Smooth muscle cell (in vitro differentiated cells): ENCODE measurements at regions not wholly inside any gene's neighbourhood (a gene's known extent, or its start where the extent isn't known, plus 50 kb on each side); places are given as distances from the start of the nearest gene placed in this dataset.

Source experiments
- DNase-seq: peaks from one replicate; lab custom pipeline; 2025; ENCODE audit not compliant: unreplicated experiment; lab: John Stamatoyannopoulos, UW
- H2AFZ ChIP-seq: fragments of 200-600 bp; sonication (generic); 2 replicates; pipeline ENCODE4 v1.6.0; 2016; ENCODE audit warnings: antibody characterized with exemption, low read depth, mild to moderate bottlenecking
- H3F3A ChIP-seq: fragments of 200-600 bp; sonication (generic); 2 replicates; pipeline ENCODE4 v1.6.0; 2017; ENCODE audit warnings: antibody characterized with exemption, low read depth
- H3K27ac ChIP-seq: fragments of 200-600 bp; sonication (generic); 2 replicates; pipeline ENCODE4 v1.5.1; 2016; ENCODE audit warnings: low read depth, mild to moderate bottlenecking
- H3K27me3 ChIP-seq: fragments of 200-600 bp; sonication (generic); 2 replicates; pipeline ENCODE4 v1.6.1; 2016; ENCODE audit warnings: low read depth, mild to moderate bottlenecking
- H3K36me3 ChIP-seq: fragments of 200-600 bp; sonication (generic); 2 replicates; pipeline ENCODE4 v1.5.1; 2016; ENCODE audit warnings: low read depth
- H3K4me1 ChIP-seq: fragments of 200-600 bp; sonication (generic); 2 replicates; pipeline ENCODE4 v1.5.1; 2016; ENCODE audit warnings: low read depth
- H3K4me2 ChIP-seq: fragments of 200-600 bp; sonication (generic); 2 replicates; pipeline ENCODE4 v1.6.0; 2016; ENCODE audit warnings: mild to moderate bottlenecking
- H3K4me3 ChIP-seq: fragments of 200-600 bp; sonication (generic); 2 replicates; pipeline ENCODE4 v1.5.1; 2016; ENCODE audit warnings: mild to moderate bottlenecking
- H3K79me2 ChIP-seq: fragments of 200-600 bp; sonication (generic); 2 replicates; pipeline ENCODE4 v1.6.0; 2016; ENCODE audit warnings: low read depth, mild to moderate bottlenecking
- H3K9ac ChIP-seq: fragments of 200-600 bp; sonication (generic); 2 replicates; pipeline ENCODE4 v1.6.0; 2016; ENCODE audit warnings: low read depth
- H3K9me3 ChIP-seq: fragments of 200-600 bp; sonication (generic); replicated peaks from 2 replicates; pipeline ENCODE4 v1.5.1; 2016; ENCODE audit warnings: low read depth
- H4K20me1 ChIP-seq: fragments of 200-600 bp; sonication (generic); 2 replicates; pipeline ENCODE4 v1.6.0; 2016; ENCODE audit warnings: low read depth
- WGBS: methylation state at CpG from one replicate; pipeline ENCODE4 v1.1.7; 2016; ENCODE audit warnings: low lambda C conversion rate; 5-methylcytosine and 5-hydroxymethylcytosine counted together
- TF ChIP-seq, protein P1 (sequence below): fragments of 200-600 bp; sonication (generic); IDR thresholded peaks from 2 replicates; pipeline ENCODE4 v1.5.1; 2017; ENCODE audit warnings: borderline replicate concordance, mild to moderate bottlenecking, antibody characterized with exemption; ENCODE audit not compliant: insufficient read depth, poor library complexity, severe bottlenecking

- DNase-seq, result no peak
- Histone ChIP-seq H3K4me2 (no peak overlapping the region), H3K4me3 (no peak overlapping the region), H4K20me1 (no peaks in the 10 kb centered on the region), H3K79me2 (no peaks in the 10 kb centered on the region), H3K9me3 (no peaks in the 10 kb centered on the region), H3K27ac (no peak overlapping the region), H3F3A (no peaks in the 10 kb centered on the region), H3K36me3 (no peaks in the 10 kb centered on the region), H2AFZ (no peak overlapping the region), H3K27me3 (no peaks in the 10 kb centered on the region), H3K4me1 (peaks cover 4% of the 10 kb centered on the region), H3K9ac (no peak overlapping the region)
- WGBS, result 77% methylated on average over 4 of the region's 4 CpGs
- TF ChIP-seq, protein P1, sequence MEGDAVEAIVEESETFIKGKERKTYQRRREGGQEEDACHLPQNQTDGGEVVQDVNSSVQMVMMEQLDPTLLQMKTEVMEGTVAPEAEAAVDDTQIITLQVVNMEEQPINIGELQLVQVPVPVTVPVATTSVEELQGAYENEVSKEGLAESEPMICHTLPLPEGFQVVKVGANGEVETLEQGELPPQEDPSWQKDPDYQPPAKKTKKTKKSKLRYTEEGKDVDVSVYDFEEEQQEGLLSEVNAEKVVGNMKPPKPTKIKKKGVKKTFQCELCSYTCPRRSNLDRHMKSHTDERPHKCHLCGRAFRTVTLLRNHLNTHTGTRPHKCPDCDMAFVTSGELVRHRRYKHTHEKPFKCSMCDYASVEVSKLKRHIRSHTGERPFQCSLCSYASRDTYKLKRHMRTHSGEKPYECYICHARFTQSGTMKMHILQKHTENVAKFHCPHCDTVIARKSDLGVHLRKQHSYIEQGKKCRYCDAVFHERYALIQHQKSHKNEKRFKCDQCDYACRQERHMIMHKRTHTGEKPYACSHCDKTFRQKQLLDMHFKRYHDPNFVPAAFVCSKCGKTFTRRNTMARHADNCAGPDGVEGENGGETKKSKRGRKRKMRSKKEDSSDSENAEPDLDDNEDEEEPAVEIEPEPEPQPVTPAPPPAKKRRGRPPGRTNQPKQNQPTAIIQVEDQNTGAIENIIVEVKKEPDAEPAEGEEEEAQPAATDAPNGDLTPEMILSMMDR, result no peak
Measured at GRCh38 chr18:22814329-22814703, 118.8 kb upstream of the RBBP8 start.

DNA sequence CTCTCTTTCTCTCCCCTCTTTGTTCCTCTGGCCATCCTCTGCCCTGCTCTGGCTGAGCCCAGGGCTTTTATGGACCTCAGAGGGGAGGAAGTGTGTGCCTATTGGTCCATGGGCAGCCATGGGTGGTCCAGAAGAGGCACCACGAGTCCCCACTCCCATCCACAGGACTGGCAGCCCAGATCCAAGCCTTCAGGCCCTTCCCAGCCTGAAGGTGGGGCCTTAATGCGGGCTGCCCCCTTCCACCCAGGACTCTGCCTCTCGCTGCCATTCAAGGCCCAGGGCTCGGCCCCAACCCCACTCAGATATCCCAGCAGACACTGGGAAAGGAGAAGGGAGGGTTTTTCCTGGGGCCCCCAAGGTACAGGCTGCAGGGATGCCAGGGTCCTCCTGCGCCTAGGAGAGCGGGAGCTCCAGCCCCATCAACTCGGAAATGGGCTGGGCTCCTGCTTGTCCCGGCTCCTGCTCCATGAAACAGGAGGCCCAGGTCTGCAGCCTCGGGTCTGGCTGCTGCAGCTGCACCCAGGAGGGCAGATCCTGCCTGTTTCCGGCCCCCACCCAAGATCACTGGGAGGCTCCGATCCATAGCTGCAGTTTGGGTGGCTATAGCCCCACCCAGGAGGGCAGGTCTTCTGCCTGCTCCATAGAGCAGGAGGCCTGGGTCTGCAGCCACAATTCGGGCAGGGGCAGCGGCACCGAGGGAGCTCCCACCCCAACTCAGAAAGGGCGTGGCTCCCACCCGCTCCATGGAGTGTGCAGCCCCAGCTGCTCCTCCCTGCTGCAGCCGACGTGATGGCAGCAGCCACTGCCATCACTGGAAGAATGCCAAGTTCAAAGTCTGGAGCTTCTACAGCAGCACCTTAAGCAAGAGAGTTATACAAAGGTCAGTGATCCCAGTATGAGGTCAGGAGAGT is 116.6 kb upstream of the RBBP8 start:
- Histone ChIP-seq H4K20me1 (no peaks in the 10 kb centered on the region), H3K9ac (no peak overlapping the region), H3K27me3 (no peaks in the 10 kb centered on the region), H3K36me3 (no peaks in the 10 kb centered on the region), H3K9me3 (no peaks in the 10 kb centered on the region), H3K4me1 (peaks cover 7% of the 10 kb centered on the region), H3K27ac (no peak overlapping the region), H3K4me3 (no peak overlapping the region), H3F3A (no peaks in the 10 kb centered on the region), H3K4me2 (no peak overlapping the region), H3K79me2 (no peaks in the 10 kb centered on the region), H2AFZ (no peak overlapping the region)
- WGBS, result 85% methylated on average over 18 of the region's 18 CpGs
- TF ChIP-seq, protein P1, result no peak
- DNase-seq, result no peak

GRCh38 chr18:22817844-22818243 is 115.3 kb upstream of the RBBP8 start:
- H3K4me2 ChIP-seq, result no peak overlapping the region
- H3K4me1 ChIP-seq, result peaks cover 15% of the 10 kb centered on the region
- H3K36me3 ChIP-seq, result no peaks in the 10 kb centered on the region
- H3F3A ChIP-seq, result no peaks in the 10 kb centered on the region
- no peaks in the 10 kb centered on the region for H3K9me3 ChIP-seq
- H3K4me3 ChIP-seq, result no peak overlapping the region
- WGBS, result 80% methylated on average over 1 of the region's 1 CpG
- H4K20me1 ChIP-seq, result no peaks in the 10 kb centered on the region
- no peaks in the 10 kb centered on the region for H3K79me2 ChIP-seq
- no peaks in the 10 kb centered on the region for H3K27me3 ChIP-seq
- TF ChIP-seq, protein P1, result no peak
- H3K27ac ChIP-seq, result no peak overlapping the region
- no peak overlapping the region for H2AFZ ChIP-seq
- H3K9ac ChIP-seq, result no peak overlapping the region
- DNase-seq, result no peak

DNA sequence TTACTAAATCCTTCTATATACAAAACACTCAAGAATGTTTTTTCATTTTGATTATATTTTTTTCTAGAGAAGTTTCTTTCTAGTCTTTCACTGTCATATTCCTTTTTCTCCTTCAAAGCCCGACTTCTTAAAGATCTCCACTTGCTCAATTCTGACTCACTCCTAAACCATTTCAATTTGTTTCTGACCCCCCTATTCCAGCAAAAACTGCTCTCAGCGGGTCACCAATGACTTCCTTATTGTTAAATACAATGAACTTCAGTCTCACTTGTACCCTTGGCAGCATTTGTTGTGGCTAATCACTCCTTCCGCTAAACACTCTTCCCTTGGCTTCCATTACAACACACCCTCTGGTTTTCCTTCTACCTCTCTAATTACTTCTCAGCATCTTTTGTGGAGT is 111.1 kb upstream of the RBBP8 start:
- peaks cover 11% of the 10 kb centered on the region for H3K4me1 ChIP-seq
- no peak overlapping the region for H3K27ac ChIP-seq
- TF ChIP-seq, protein P1, result no peak
- WGBS, result 27% methylated on average over 3 of the region's 3 CpGs
- H3K4me3 ChIP-seq, result no peak overlapping the region
- no peaks in the 10 kb centered on the region for H3K9me3 ChIP-seq
- H3F3A ChIP-seq, result no peaks in the 10 kb centered on the region
- no peaks in the 10 kb centered on the region for H3K36me3 ChIP-seq
- no peak for DNase-seq
- H2AFZ ChIP-seq, result no peak overlapping the region
- no peaks in the 10 kb centered on the region for H3K27me3 ChIP-seq
- H4K20me1 ChIP-seq, result no peaks in the 10 kb centered on the region
- H3K79me2 ChIP-seq, result no peaks in the 10 kb centered on the region
- peak overlapping the region; percentile 53 for H3K4me2 ChIP-seq
- H3K9ac ChIP-seq, result no peak overlapping the region
